GM19438 (cell line): ENCODE measurements at regions not wholly inside any gene's neighbourhood (a gene's known extent, or its start where the extent isn't known, plus 50 kb on each side); places are given as distances from the start of the nearest gene placed in this dataset.
A peak's percentile ranks its signal among the peaks of the same experiment; 100 is the strongest.
"Not testable (repeated sequence)": the region's sequence is repeated elsewhere in the genome, so short reads cannot be mapped to it uniquely, and the experiment has no call there.

Experiments used
- ATAC-seq: cut with Tn5 transposase; IDR thresholded peaks from one replicate; pipeline ENCODE4 v1.9.1; 2021; ENCODE audit warnings: low read depth; ENCODE audit not compliant: unreplicated experiment

DNA sequence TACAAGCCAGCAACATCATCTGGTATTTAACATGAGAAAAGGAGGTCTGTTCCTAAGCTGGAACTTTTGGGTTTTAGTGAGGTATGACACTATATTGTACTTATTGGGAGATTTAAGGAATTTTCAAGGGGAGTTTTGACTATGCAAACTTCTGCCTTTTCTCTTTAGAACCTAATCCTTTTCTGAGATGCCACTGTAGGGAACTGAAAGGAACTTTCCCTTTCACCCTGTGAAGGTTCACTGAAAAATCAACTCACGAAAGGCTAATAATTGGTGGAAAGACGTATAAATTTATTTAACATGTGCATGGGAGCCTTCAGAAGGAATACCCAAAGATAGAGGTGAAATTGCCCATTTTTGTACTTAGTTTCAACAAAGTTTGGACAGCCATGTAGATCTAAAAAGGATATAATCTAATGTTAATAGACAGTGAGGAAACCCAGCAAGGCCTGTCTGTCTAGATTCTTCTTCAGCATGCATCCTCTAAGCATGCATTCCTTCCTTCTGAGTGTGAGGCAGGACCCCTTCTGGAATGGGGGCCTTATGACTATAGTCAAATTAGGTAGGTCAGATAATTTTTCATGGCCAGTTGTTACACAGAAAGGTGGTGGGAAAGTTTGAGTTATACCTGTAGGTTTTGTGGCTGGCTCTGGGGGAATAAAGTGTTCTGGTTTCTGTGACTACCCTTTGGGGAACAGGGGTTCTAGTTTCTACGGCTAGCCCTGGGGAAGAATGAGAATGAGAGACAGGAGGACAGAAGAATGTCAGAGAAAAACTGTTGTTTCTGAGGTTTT, 200.3 kb downstream of the C9orf152 start:
- peak; percentile 91 for ATAC-seq

- ATAC-seq, result no peak
Observed at GRCh38 chr9:110008663-110009062, 199.3 kb downstream of the C9orf152 start.

DNA sequence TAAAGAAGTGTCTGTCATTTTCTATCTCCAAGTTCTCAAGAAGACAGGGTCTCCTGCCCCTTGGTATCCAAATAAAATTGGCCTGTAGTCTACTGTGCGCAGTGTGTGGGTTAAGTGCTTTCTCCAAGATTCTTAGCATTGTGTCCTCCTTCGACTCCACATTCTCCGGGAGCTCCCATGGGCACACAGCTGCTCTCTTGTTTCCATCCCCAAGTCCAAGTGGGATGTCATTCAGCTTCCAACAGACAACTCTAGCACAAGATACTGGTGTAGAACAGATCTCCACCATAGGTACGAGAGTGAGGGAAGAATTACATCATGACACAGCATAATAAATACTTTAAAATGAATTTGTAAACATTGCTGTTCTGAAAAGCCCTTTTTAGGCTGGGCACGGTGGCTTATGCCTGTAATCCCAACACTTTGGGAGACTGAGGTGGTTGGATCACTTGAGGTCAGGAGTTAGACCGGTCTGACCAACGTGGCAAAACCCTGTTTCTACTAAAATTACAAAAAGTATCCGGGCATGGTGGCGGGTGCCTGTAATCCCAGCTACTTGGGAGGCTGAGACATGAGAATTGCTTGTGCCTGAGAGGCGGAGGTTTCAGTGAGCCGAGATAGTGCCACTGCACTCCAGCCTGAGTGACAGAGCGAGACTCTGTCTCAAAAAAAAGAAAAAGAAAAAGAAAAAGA, 196.2 kb downstream of the C9orf152 start:
- no peak for ATAC-seq

DNA sequence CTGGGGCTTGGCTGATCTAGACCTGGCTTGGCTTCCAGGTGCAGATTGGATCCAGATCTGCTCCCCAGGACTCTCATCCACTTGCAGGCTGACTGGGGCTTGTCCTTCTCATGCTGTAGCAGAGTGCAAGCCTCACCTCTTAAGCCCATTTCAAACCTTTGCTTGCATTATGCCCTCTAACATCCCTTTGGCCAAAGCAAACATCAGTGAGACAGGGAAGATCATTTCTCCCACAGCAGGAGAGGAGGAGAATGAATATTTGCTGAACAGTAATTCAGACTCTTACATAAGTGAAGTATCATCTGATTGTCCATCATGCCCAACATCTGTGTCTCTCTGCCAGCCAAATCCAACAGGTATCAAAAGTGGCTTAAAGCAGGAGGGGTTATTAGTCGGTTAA, 194.9 kb downstream of the C9orf152 start:
- ATAC-seq, result no peak

- ATAC-seq, result no peak
Observed at GRCh38 chr9:110015759-110016158, 192.2 kb downstream of the C9orf152 start.

- no peak for ATAC-seq
Observed at GRCh38 chr9:110016340-110016739, 191.6 kb downstream of the C9orf152 start.

DNA sequence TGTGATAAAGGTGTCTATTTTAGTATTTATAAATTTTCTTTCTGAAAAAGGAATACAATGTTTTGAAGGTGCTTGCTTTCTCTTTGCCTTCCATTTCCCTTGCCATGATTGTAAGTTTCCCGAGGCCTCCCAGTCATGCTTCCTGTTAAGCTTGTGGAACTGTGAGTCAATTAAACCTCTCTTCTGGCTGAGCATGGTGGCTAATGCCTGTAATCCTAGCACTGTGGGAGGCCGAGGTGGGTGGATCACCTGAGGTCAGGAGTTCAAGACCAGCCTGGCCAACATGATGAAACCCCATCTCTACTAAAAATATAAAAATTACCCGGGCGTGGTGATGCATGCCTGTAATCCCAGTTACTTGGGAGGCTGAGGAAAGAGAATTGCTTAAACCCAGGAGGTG, 187.7 kb downstream of the C9orf152 start:
- not testable (repeated sequence) for ATAC-seq

DNA sequence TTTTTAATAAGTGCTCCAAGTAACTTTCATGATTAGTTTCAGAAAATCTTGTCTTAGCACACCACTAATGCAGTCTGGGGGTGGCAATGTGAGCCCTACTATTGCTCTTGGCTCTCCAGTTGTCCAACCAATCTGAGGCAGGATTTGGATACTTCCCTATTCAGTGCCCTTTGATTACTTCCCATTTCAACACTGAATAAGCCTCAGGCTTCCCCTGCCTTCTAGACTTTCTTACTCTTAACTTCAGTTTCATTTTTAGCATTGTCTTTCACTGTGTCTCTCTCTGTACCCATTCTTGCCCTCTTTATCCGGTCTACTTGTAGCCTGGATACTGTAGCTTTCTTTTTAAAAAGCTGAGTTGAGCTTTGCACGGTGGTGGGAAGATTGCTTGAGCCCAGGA, 186.1 kb downstream of the C9orf152 start:
- peak; percentile 91 for ATAC-seq

- ATAC-seq, result not testable (repeated sequence)
Observed at GRCh38 chr9:110023221-110023620, 184.7 kb downstream of the C9orf152 start.

- ATAC-seq, result no peak
Observed at GRCh38 chr9:110025551-110026170, 182.3 kb downstream of the C9orf152 start.

GRCh38 chr9:110027671-110028081, 180.3 kb downstream of the C9orf152 start:
- no peak for ATAC-seq

DNA sequence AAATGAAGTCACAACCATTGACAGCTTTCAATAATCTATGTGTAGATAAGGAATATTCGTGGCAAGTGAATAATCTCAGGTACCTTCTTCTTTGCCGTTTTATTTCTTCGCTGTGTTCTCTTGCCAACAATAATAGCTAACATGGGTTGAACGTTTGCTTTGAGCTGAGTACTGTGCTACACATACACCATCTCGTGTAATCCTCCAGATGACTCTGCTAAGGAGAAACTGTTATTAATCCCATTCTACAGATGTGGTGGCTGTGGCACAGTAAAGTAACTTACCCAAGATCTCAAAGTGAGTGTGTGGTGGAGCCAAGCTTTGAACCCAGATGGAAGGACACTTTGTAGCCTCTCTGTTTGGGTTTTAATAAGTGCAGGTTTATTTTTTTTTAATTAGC, 179.7 kb downstream of the C9orf152 start:
- no peak for ATAC-seq

GRCh38 chr9:110028676-110029075, 179.3 kb downstream of the C9orf152 start:
- ATAC-seq, result no peak

DNA sequence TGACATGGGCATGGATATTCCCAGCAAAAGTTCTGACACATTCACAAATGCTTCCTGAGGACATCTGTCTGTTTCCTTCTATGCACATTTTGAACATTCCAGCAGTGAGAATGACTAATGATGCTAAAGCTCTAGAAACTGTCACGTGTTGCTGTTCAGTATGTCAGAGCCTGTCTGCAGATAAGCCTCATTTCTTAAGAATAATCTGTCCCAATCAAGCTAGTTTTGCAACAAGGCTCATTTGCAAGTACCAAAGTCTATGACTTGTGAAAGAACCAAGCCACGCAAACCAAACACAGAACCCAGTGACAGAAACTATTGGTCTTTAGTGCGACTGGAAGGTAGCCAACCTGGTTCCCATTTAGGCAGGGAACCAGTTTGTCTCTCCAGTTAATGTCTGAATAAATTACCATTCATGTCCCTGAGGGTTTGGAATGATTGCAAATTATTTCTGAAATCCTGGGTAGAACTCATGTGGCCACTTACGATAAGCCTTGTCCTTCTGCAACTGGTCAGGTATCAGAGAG, 178.5 kb downstream of the C9orf152 start:
- ATAC-seq, result no peak

DNA sequence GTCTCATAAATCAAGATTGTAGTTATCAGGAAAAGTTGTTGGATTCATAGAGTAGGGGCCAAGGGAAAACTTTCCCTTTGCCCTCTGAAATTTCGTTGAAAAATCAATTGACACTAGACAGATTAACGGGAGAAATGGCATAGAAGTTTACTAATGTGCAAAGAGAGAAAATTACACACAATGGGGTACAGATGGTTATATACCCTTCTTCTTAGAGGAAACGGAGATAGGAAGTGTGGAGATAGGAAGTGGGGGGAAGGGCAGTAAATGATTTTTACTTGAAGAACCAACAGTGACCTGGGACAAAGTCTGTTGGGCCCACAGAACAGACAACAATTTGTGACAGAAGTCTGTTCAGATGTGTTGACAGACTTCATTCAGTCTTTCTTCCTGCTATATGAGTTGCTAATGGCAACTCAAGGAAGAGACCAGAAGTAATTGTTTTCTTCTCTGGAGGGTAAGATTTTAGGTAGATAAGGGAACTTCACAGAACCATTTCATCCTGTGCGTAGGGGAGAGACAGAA, 177.9 kb downstream of the C9orf152 start:
- ATAC-seq, result no peak

- no peak for ATAC-seq
Observed at GRCh38 chr9:110030632-110031031, 177.3 kb downstream of the C9orf152 start.

DNA sequence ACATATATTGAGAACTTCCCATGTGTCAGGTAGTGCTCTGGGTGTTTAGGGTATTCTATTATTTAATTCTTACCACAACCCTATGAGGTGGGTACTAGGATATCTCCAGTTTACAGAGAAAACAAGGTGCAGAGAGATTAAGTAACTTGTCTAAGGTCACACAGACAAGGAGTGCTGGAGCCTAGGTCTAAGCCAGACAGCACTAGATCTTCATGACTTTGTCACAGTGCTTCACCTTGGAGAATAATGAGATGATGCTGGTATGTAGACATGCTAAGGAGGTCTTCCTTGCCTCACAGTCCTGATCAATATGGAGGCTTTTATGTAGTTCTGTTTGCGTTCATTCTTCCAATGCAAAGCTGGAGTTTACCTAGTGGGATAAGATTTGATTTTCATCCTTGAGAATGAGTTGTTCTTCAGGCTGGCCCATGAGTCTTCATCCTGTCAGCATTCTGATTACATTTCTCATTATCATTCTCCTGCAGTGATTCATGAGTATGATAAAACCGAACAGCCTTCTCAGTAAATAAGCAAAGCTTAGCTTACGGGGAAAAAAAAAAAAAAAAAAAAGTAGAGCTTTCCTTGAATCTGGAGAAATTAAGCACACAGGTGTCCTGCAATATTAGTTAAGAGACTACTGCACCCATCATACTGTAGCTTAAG, 176.3 kb downstream of the C9orf152 start:
- ATAC-seq, result no peak

DNA sequence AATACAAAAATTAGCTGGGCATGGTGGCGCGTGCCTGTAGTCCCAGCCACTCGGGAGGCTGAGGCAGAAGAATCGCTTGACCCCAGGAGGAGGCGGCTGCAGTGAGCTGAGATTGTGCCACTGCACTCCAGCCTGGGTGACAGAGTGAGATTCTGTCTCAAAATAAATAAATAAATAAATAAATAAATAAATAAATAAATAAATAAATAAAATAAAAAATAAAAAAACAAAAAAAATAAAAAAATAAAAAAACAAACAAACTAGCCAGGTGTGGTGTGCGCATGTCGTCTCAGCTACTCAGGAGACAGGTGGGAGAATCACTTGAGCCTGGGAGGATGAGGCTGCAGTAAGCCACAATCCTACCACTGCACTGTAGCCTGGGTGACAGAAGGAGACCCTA, 175.4 kb downstream of the C9orf152 start:
- not testable (repeated sequence) for ATAC-seq

DNA sequence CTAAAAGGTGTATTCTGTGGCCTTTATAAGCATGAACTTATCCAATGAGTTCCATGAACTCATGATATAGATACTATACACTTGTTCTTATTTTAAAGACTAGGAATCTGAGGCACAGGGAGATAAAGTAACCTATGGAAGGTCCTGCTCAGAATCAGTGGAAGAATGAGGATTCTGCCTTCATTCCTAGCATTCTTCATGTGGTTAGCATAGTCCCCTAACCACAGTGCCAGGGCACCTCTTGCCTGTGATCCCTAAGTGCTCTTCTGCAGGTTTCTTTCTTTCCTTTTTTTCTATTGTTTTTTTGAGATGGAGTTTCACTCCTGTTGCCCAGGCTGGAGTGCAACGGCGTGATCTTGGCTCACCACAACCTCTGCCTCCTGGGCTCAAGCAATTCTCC, 174.1 kb downstream of the C9orf152 start:
- no peak for ATAC-seq

DNA sequence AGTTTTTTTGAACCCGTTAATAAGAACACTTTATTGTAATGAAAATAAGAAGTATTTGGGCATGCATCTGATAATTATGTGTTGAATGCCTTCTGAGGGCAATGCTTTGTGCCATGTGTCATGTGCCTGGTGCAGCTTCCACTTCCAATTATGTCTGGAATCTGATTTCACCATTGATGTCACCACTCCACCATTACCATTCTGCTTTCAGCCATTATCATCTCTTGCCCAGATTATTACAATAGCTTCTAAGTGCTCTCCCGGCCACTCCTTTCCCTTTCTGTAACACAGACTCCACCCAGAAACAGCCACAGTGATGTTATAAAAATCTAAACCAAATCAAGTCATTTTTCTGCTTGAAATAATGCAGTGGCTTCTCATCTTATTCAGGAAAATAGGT, 171.7 kb downstream of the C9orf152 start:
- ATAC-seq, result no peak

GRCh38 chr9:110040788-110041187, 167.2 kb downstream of the C9orf152 start:
- ATAC-seq, result no peak
